ENCODE measurements at regions not wholly inside any gene's neighbourhood (a gene's known extent, or its start where the extent isn't known, plus 50 kb on each side); places are given as distances from the start of the nearest gene placed in this dataset.
"Not testable (repeated sequence)": the region's sequence is repeated elsewhere in the genome, so short reads cannot be mapped to it uniquely, and the experiment has no call there.

DNA sequence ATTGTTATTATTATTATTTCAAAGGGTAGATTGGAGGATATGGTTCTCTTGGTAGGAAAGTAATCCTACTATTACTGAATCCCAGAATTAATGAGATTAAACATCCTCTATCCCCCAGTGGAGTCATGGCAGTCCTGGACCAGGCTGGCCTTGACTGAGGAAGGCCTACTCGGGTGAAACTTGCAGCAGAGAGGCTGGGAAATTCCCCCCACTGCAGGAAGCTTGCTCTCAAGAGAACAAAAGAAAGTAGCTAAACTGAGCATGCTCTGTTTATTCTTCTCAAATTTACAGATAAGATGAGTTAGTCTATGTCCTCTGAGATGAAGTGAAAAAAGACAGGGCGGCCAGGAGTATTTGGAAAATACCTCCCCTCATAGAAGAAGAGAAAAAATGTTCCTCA, 233.9 kb upstream of the RPS23 start:
- H3K9me3 ChIP-seq (ENCODE audit: low read depth, low read length, poor library complexity, severe bottlenecking), result no peaks in the 10 kb centered on the region
- no peak for DNase-seq (ENCODE audit: low spot score)
- TF ChIP-seq EZH2 (IDR thresholded peaks at IDR 0.05; ENCODE audit: borderline replicate concordance, low read depth, low read length, poor library complexity, severe bottlenecking), result no peak
- TF ChIP-seq, protein P1, sequence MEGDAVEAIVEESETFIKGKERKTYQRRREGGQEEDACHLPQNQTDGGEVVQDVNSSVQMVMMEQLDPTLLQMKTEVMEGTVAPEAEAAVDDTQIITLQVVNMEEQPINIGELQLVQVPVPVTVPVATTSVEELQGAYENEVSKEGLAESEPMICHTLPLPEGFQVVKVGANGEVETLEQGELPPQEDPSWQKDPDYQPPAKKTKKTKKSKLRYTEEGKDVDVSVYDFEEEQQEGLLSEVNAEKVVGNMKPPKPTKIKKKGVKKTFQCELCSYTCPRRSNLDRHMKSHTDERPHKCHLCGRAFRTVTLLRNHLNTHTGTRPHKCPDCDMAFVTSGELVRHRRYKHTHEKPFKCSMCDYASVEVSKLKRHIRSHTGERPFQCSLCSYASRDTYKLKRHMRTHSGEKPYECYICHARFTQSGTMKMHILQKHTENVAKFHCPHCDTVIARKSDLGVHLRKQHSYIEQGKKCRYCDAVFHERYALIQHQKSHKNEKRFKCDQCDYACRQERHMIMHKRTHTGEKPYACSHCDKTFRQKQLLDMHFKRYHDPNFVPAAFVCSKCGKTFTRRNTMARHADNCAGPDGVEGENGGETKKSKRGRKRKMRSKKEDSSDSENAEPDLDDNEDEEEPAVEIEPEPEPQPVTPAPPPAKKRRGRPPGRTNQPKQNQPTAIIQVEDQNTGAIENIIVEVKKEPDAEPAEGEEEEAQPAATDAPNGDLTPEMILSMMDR (conservative IDR thresholded peaks at IDR 0.05; ENCODE audit: low read depth, low read length), result no peak
- no peaks in the 10 kb centered on the region for H3K36me3 ChIP-seq (ENCODE audit: insufficient read depth, low read length, poor library complexity, severe bottlenecking)
- no peaks in the 10 kb centered on the region for H3K4me1 ChIP-seq (ENCODE audit: insufficient read depth, low read length, poor library complexity, severe bottlenecking)
- BruUV-seq (replicated peaks), result no TSS peak
- intact Hi-C loops (cut with micrococcal nuclease; ENCODE audit: unreplicated experiment), result no loop called here
- no peak overlapping the region for H3K27ac ChIP-seq (ENCODE audit: low read depth, low read length, poor library complexity, severe bottlenecking)
- H3K4me3 ChIP-seq (ENCODE audit: low read depth, low read length, poor library complexity, severe bottlenecking), result no peak overlapping the region
- H3K27me3 ChIP-seq (replicated peaks; ENCODE audit: insufficient read depth, low read depth, low read length, poor library complexity), result no peaks in the 10 kb centered on the region
- ChIA-PET POLR2A (ENCODE audit: low non-redundant PET) (no interaction called here), CTCF (no interaction called here)

DNA sequence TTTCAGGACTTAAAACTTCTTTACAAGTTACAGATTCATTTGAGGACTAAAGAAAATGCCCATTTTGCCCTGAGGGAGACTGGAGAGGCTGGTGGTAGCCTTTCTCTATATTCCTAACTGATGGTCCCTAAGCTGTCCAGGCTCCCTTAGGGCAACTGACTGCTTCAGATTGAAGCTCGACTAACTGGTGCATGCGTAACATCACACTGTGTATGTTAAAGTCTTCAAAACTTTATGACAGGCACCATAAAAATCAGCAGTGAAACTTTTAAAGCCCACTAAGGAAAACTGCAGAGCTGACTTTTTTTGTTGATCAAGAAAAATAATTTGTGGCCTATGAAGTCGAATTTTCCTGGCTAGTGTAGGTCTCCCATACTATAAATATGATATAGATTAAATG, 233.0 kb upstream of the RPS23 start:
- no peak for DNase-seq (ENCODE audit: low spot score)
- H3K4me1 ChIP-seq (ENCODE audit: insufficient read depth, low read length, poor library complexity, severe bottlenecking), result no peaks in the 10 kb centered on the region
- ChIA-PET POLR2A (ENCODE audit: low non-redundant PET) (no interaction called here), CTCF (no interaction called here)
- no peaks in the 10 kb centered on the region for H3K9me3 ChIP-seq (ENCODE audit: low read depth, low read length, poor library complexity, severe bottlenecking)
- no peak overlapping the region for H3K4me3 ChIP-seq (ENCODE audit: low read depth, low read length, poor library complexity, severe bottlenecking)
- no TSS peak for BruUV-seq (replicated peaks)
- no peaks in the 10 kb centered on the region for H3K36me3 ChIP-seq (ENCODE audit: insufficient read depth, low read length, poor library complexity, severe bottlenecking)
- TF ChIP-seq, protein P1 (conservative IDR thresholded peaks at IDR 0.05; ENCODE audit: low read depth, low read length), result no peak
- TF ChIP-seq EZH2 (IDR thresholded peaks at IDR 0.05; ENCODE audit: borderline replicate concordance, low read depth, low read length, poor library complexity, severe bottlenecking), result no peak
- H3K27ac ChIP-seq (ENCODE audit: low read depth, low read length, poor library complexity, severe bottlenecking), result no peak overlapping the region
- H3K27me3 ChIP-seq (replicated peaks; ENCODE audit: insufficient read depth, low read depth, low read length, poor library complexity), result no peaks in the 10 kb centered on the region
- intact Hi-C loops (cut with micrococcal nuclease; ENCODE audit: unreplicated experiment), result no loop called here

DNA sequence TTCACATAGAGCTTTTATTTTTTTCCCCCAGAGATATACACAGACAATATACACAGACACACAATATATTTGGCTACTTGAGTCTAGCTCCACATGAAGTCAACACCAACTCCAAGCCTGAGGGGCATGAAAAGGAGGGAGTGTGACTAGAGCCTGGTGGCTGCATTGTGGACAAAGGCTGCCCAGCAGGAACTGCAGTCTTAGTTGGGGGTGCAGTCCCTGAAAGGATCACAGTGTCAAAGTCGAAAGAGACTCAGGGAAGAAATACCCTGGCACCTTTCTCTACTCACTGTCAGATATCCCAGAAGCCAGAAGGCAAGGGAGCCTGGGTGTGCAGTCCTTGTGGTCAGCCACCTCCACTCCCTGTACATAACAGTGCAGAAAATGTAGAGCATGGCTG, 231.6 kb upstream of the RPS23 start:
- POLR2A ChIA-PET (ENCODE audit: low non-redundant PET), result no interaction called here
- H3K27ac ChIP-seq (ENCODE audit: low read depth, low read length, poor library complexity, severe bottlenecking), result no peak overlapping the region
- no peak for TF ChIP-seq EZH2 (IDR thresholded peaks at IDR 0.05; ENCODE audit: borderline replicate concordance, low read depth, low read length, poor library complexity, severe bottlenecking)
- no peaks in the 10 kb centered on the region for H3K4me1 ChIP-seq (ENCODE audit: insufficient read depth, low read length, poor library complexity, severe bottlenecking)
- no peak overlapping the region for H3K4me3 ChIP-seq (ENCODE audit: low read depth, low read length, poor library complexity, severe bottlenecking)
- intact Hi-C loops (cut with micrococcal nuclease; ENCODE audit: unreplicated experiment), result no loop called here
- no peaks in the 10 kb centered on the region for H3K36me3 ChIP-seq (ENCODE audit: insufficient read depth, low read length, poor library complexity, severe bottlenecking)
- no peaks in the 10 kb centered on the region for H3K9me3 ChIP-seq (ENCODE audit: low read depth, low read length, poor library complexity, severe bottlenecking)
- CTCF ChIA-PET, result no interaction called here
- DNase-seq (ENCODE audit: low spot score), result no peak
- BruUV-seq (replicated peaks), result no TSS peak
- H3K27me3 ChIP-seq (replicated peaks; ENCODE audit: insufficient read depth, low read depth, low read length, poor library complexity), result no peaks in the 10 kb centered on the region

DNA sequence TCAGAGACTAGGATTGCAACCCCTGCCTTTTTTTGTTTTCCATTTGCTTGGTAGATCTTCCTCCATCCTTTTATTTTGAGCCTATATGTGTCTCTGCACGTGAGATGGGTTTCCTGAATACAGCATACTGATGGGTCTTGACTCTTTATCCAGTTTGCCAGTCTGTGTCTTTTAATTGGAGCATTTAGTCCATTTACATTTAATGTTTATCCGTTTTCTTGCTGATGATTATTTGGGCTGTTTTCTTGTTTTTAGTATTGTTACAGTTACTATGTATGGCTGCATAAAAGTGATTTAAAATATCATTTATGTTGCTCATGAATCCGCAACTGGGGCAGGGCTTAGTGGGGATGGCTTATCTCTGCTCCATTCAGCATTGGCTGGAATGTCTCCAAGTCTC, 228.2 kb upstream of the RPS23 start:
- DNase-seq (ENCODE audit: low spot score); H3K27ac ChIP-seq (ENCODE audit: low read depth, low read length, poor library complexity, severe bottlenecking); intact Hi-C loops (cut with micrococcal nuclease; ENCODE audit: unreplicated experiment); BruUV-seq (replicated peaks); POLR2A ChIA-PET (ENCODE audit: low non-redundant PET); CTCF ChIA-PET; H3K36me3 ChIP-seq (ENCODE audit: insufficient read depth, low read length, poor library complexity, severe bottlenecking); H3K27me3 ChIP-seq (replicated peaks; ENCODE audit: insufficient read depth, low read depth, low read length, poor library complexity); H3K4me3 ChIP-seq (ENCODE audit: low read depth, low read length, poor library complexity, severe bottlenecking); H3K9me3 ChIP-seq (ENCODE audit: low read depth, low read length, poor library complexity, severe bottlenecking); H3K4me1 ChIP-seq (ENCODE audit: insufficient read depth, low read length, poor library complexity, severe bottlenecking): not testable (repeated sequence)

Measured in A673 (cell line).